HUES48 (cell line): ENCODE measurements at regions not wholly inside any gene's neighbourhood (a gene's known extent, or its start where the extent isn't known, plus 50 kb on each side); places are given as distances from the start of the nearest gene placed in this dataset.
A peak's percentile ranks its signal among the peaks of the same experiment; 100 is the strongest.

Experiments
- H3K27ac ChIP-seq: one replicate; pipeline ENCODE4 v1.7.0; 2013; ENCODE audit warnings: low read depth, low read length, inconsistent platforms
- H3K27me3 ChIP-seq: 2 replicates; pipeline ENCODE4 v1.6.1; 2013; ENCODE audit warnings: mild to moderate bottlenecking, low read length; ENCODE audit not compliant: control insufficient read depth, insufficient read depth
- H3K36me3 ChIP-seq: 2 replicates; pipeline ENCODE4 v1.6.1; 2013; ENCODE audit warnings: low read length; ENCODE audit not compliant: control insufficient read depth, insufficient read depth
- H3K4me1 ChIP-seq: 2 replicates; pipeline ENCODE4 v1.6.1; 2013; ENCODE audit warnings: mild to moderate bottlenecking, low read length; ENCODE audit not compliant: control insufficient read depth, insufficient read depth
- H3K4me3 ChIP-seq: 2 replicates; pipeline ENCODE4 v1.5.1; 2013; ENCODE audit warnings: mild to moderate bottlenecking, low read depth, low read length
- H3K9ac ChIP-seq: 2 replicates; pipeline ENCODE4 v1.6.1; 2013; ENCODE audit warnings: mild to moderate bottlenecking, low read depth, low read length, moderate library complexity
- H3K9me3 ChIP-seq: 2 replicates; pipeline ENCODE4 v1.6.1; 2013; ENCODE audit warnings: low read length; ENCODE audit not compliant: control insufficient read depth, insufficient read depth

GRCh38 chr1:83581747-83582146 is 417.2 kb downstream of the TTLL7 start:
- Histone ChIP-seq H3K4me3 (no peak overlapping the region), H3K4me1 (no peaks in the 10 kb centered on the region), H3K36me3 (no peaks in the 10 kb centered on the region)

DNA sequence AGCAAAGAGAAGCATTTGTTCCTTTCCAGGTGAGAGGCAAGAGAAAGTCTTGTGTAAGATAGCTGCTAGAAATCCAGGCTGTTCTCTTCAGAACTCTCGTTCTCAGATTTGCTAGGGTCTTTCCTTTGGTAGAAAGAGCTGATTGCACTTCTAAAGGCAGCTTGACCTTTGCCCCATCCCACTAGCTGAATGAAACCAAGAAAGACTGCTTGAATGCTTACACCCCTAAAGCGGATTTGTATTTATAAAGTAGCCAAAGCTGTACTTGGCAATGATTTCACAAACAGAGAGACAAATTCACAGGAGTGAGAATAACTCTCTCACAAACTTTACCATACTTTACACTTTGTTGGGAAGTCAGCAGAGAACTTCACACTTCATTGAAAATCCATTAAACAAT is 424.1 kb downstream of the TTLL7 start:
- Histone ChIP-seq H3K27me3 (no peaks in the 10 kb centered on the region), H3K9ac (no peak overlapping the region), H3K4me1 (peaks cover 14% of the 10 kb centered on the region), H3K9me3 (no peaks in the 10 kb centered on the region), H3K27ac (peak overlapping the region; percentile 57), H3K4me3 (no peak overlapping the region), H3K36me3 (no peaks in the 10 kb centered on the region)

More at GRCh38 chr1:83581747-83582146, 417.2 kb downstream of the TTLL7 start:
- H3K9me3 ChIP-seq, result peaks cover 18% of the 10 kb centered on the region
- H3K27ac ChIP-seq, result no peak overlapping the region
- H3K27me3 ChIP-seq, result no peaks in the 10 kb centered on the region
- H3K9ac ChIP-seq, result no peak overlapping the region

DNA sequence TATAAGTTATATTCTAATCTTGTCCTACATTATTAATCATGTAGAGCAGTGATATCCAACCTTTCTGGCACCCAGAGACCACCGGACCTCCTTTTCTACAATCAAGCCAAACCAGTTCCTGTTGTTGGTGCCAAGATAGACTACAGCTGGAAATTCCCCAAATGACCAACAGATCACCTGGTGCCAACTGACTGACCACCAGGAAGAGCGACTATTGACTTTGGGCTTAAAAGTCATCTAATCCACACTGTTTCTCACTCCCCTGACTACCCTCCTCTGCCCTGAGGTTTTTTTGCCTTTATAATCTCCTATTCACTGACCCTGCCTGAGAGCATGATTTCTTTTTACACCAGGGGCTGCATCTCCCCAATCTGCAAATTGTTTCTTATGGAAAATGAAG is 425.2 kb downstream of the TTLL7 start:
- no peak overlapping the region for H3K4me3 ChIP-seq
- no peak overlapping the region for H3K27ac ChIP-seq
- H3K9me3 ChIP-seq, result no peaks in the 10 kb centered on the region
- no peaks in the 10 kb centered on the region for H3K27me3 ChIP-seq
- peaks cover 14% of the 10 kb centered on the region for H3K4me1 ChIP-seq
- H3K36me3 ChIP-seq, result no peaks in the 10 kb centered on the region
- no peak overlapping the region for H3K9ac ChIP-seq

- no peak overlapping the region for H3K4me3 ChIP-seq
- peaks cover 14% of the 10 kb centered on the region for H3K4me1 ChIP-seq
- H3K36me3 ChIP-seq, result no peaks in the 10 kb centered on the region
- H3K9me3 ChIP-seq, result no peaks in the 10 kb centered on the region
- H3K27me3 ChIP-seq, result no peaks in the 10 kb centered on the region
- no peak overlapping the region for H3K27ac ChIP-seq
- no peak overlapping the region for H3K9ac ChIP-seq
Measured at GRCh38 chr1:83571536-83571935, 427.4 kb downstream of the TTLL7 start.

DNA sequence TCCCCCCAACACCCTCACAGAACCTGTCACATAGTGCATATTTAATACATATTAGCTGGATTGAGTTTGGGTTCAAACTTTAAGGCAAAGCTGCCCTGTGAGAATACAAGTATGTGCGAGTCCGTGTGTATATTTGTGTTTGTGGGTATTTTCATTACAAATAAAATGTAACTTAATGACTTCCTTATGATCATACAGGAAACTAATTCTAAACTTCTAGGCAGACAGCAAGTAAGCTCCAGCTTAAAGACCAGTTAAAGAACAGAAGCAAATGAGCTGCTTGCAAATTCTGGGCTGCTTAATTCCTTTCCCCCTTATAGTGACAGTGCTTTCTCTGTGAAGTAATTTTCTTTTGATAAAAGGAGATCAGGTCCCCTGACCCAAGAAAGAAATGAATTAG is 437.6 kb downstream of the TTLL7 start:
- Histone ChIP-seq H3K4me3 (no peak overlapping the region), H3K27ac (no peak overlapping the region), H3K9me3 (no peaks in the 10 kb centered on the region), H3K36me3 (no peaks in the 10 kb centered on the region), H3K27me3 (no peaks in the 10 kb centered on the region), H3K9ac (no peak overlapping the region), H3K4me1 (no peaks in the 10 kb centered on the region)

GRCh38 chr1:83559129-83559840 is 439.6 kb downstream of the TTLL7 start:
- Histone ChIP-seq H3K9me3 (no peaks in the 10 kb centered on the region), H3K27me3 (no peaks in the 10 kb centered on the region), H3K4me1 (peaks cover 11% of the 10 kb centered on the region), H3K36me3 (no peaks in the 10 kb centered on the region), H3K9ac (no peak overlapping the region), H3K27ac (no peak overlapping the region), H3K4me3 (no peak overlapping the region)

DNA sequence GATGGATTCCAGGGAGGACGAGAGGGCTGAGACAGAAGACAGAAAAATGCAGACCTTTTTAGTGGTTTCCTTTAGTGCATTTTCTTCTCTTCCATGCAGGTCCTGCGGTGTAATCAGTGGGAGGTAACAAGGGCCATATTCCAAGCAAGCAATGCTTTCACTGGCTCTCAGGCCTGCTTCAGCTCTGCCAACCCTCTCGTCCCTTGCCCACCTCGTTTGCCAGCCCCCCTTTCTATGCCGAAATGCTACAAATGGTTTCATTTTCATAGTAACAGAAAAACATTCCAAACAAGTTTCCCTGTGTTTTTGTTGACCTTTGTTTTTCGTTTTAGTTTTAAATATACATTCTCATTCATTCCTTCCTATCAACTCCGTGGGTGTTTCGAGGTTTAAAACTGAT is 443.1 kb downstream of the TTLL7 start:
- H3K36me3 ChIP-seq, result no peaks in the 10 kb centered on the region
- H3K9ac ChIP-seq, result no peak overlapping the region
- no peak overlapping the region for H3K27ac ChIP-seq
- H3K9me3 ChIP-seq, result no peaks in the 10 kb centered on the region
- no peak overlapping the region for H3K4me3 ChIP-seq
- H3K4me1 ChIP-seq, result peaks cover 17% of the 10 kb centered on the region
- H3K27me3 ChIP-seq, result no peaks in the 10 kb centered on the region

GRCh38 chr1:83554174-83554573 is 444.8 kb downstream of the TTLL7 start:
- Histone ChIP-seq H3K36me3 (no peaks in the 10 kb centered on the region), H3K27ac (no peak overlapping the region), H3K9me3 (no peaks in the 10 kb centered on the region), H3K4me3 (no peak overlapping the region), H3K27me3 (no peaks in the 10 kb centered on the region), H3K4me1 (peaks cover 17% of the 10 kb centered on the region), H3K9ac (no peak overlapping the region)

DNA sequence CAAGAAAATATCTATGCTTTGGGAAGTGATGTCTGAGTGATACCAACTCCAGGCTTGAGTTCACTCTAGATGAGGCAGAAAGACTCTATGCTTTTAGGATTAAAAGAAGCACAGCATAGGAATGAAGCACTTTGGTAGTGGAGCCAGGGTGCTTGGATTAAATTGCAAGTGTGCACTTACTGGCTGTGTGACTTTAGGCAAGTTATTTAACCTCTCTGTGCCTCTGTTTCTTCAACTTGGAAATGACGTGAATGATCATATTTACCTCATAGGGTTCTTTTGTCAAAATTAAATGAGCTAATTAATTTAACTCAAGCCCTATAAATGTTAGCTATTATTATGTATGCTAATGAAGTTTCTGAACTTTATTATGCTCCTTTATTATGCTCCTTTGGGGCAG is 446.1 kb downstream of the TTLL7 start:
- Histone ChIP-seq H3K36me3 (no peaks in the 10 kb centered on the region), H3K4me3 (no peak overlapping the region), H3K27me3 (no peaks in the 10 kb centered on the region), H3K4me1 (peaks cover 17% of the 10 kb centered on the region), H3K9ac (no peak overlapping the region), H3K9me3 (no peaks in the 10 kb centered on the region), H3K27ac (no peak overlapping the region)

DNA sequence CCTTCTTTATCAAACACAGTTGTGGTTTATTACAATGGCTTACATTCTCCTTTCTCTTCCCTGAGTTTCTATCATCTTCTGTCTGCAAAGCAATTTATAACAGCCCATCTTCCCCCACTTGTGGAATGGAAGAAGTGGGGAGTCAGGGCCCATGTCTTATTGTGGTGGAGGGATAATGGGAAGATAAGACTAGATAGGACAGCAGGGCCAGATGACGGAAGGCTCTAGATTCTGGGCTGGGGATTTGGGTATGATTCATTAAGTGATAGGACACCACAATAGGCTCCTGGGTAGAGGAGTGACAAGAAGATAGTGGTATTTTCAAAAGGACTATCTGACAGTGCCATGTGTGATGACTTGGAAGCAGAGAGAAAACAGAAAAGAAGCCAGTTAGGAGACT is 450.6 kb downstream of the TTLL7 start:
- Histone ChIP-seq H3K36me3 (no peaks in the 10 kb centered on the region), H3K9ac (no peak overlapping the region), H3K27me3 (no peaks in the 10 kb centered on the region), H3K27ac (no peak overlapping the region), H3K9me3 (no peaks in the 10 kb centered on the region), H3K4me3 (no peak overlapping the region), H3K4me1 (no peaks in the 10 kb centered on the region)

GRCh38 chr1:83547901-83548300 is 451.0 kb downstream of the TTLL7 start:
- H3K4me1 ChIP-seq, result no peaks in the 10 kb centered on the region
- no peaks in the 10 kb centered on the region for H3K36me3 ChIP-seq
- H3K9me3 ChIP-seq, result no peaks in the 10 kb centered on the region
- no peaks in the 10 kb centered on the region for H3K27me3 ChIP-seq
- H3K27ac ChIP-seq, result no peak overlapping the region
- no peak overlapping the region for H3K4me3 ChIP-seq
- no peak overlapping the region for H3K9ac ChIP-seq
